Trophoblast cell (in vitro differentiated cells and primary cell): ENCODE measurements at regions not wholly inside any gene's neighbourhood (a gene's known extent, or its start where the extent isn't known, plus 50 kb on each side); places are given as distances from the start of the nearest gene placed in this dataset.

Experiments used
- DNase-seq, 2 donors: peaks; one replicate each; pipeline ENCODE4 v3.0.0-alpha.2; 2016
- H2AFZ ChIP-seq: 2 replicates; pipeline ENCODE4 v1.6.1; 2013; ENCODE audit warnings: low read length, moderate library complexity, mild to moderate bottlenecking; ENCODE audit not compliant: insufficient read depth, poor library complexity
- H2AK5ac ChIP-seq: 2 replicates; pipeline ENCODE4 v1.6.1; 2013; ENCODE audit warnings: mild to moderate bottlenecking, low read length
- H2BK120ac ChIP-seq: 2 replicates; pipeline ENCODE4 v1.6.1; 2013; ENCODE audit warnings: low read length, mild to moderate bottlenecking, moderate library complexity; ENCODE audit not compliant: insufficient read depth, poor library complexity
- H2BK12ac ChIP-seq: 2 replicates; pipeline ENCODE4 v1.6.1; 2013; ENCODE audit warnings: mild to moderate bottlenecking, low read length, moderate library complexity
- H2BK5ac ChIP-seq: 2 replicates; pipeline ENCODE4 v1.6.1; 2013; ENCODE audit warnings: low read length, low read depth, moderate library complexity, mild to moderate bottlenecking; ENCODE audit not compliant: poor library complexity
- H3K14ac ChIP-seq: 2 replicates; pipeline ENCODE4 v1.6.1; 2013; ENCODE audit warnings: mild to moderate bottlenecking, low read length
- H3K18ac ChIP-seq: 2 replicates; pipeline ENCODE4 v1.6.1; 2013; ENCODE audit warnings: mild to moderate bottlenecking, low read length
- H3K23ac ChIP-seq: 2 replicates; pipeline ENCODE4 v1.6.1; 2013; ENCODE audit warnings: low read length
- H3K27ac ChIP-seq: 2 replicates; pipeline ENCODE4 v1.5.1; 2013; ENCODE audit warnings: low read depth, mild to moderate bottlenecking, inconsistent platforms, low read length, moderate library complexity
- H3K27me3 ChIP-seq: 2 replicates; pipeline ENCODE4 v1.6.1; 2013; ENCODE audit warnings: inconsistent platforms, mild to moderate bottlenecking, low read length, moderate library complexity; ENCODE audit not compliant: insufficient read depth
- H3K36me3 ChIP-seq, 2 experiments: 1 replicate in 1 of 2; 2 replicates in 1 of 2; pipeline ENCODE4 v1.6.1; 2013; ENCODE audit warnings: low read length in 2 of 2, mild to moderate bottlenecking in 2 of 2, moderate library complexity in 1 of 2; ENCODE audit not compliant: insufficient read depth in 2 of 2, control insufficient read depth in 1 of 2
- H3K4ac ChIP-seq: 2 replicates; pipeline ENCODE4 v1.6.1; 2013; ENCODE audit warnings: low read depth, mild to moderate bottlenecking, low read length, moderate library complexity
- H3K4me1 ChIP-seq, 2 experiments: 1 replicate in 1 of 2; 2 replicates in 1 of 2; pipeline ENCODE4 v1.6.1; 2013; ENCODE audit warnings: low read length in 2 of 2, mild to moderate bottlenecking in 2 of 2, moderate library complexity in 1 of 2; ENCODE audit not compliant: insufficient read depth in 2 of 2, control insufficient read depth in 1 of 2
- H3K4me2 ChIP-seq: 2 replicates; pipeline ENCODE4 v1.6.1; 2013; ENCODE audit warnings: inconsistent platforms, mild to moderate bottlenecking, low read length, moderate library complexity
- H3K4me3 ChIP-seq: 2 replicates; pipeline ENCODE4 v1.5.1; 2013; ENCODE audit warnings: mild to moderate bottlenecking, low read depth, low read length, inconsistent platforms
- H3K79me1 ChIP-seq: one replicate; pipeline ENCODE4 v1.6.1; 2013; ENCODE audit warnings: low read length
- H3K79me2 ChIP-seq: 2 replicates; pipeline ENCODE4 v1.6.1; 2013; ENCODE audit warnings: low read length, mild to moderate bottlenecking; ENCODE audit not compliant: control insufficient read depth, insufficient read depth, poor library complexity
- H3K9ac ChIP-seq: 2 replicates; pipeline ENCODE4 v1.6.1; 2013; ENCODE audit warnings: mild to moderate bottlenecking, low read length
- H3K9me3 ChIP-seq: 2 replicates; pipeline ENCODE4 v1.6.1; 2013; ENCODE audit warnings: low read depth, mild to moderate bottlenecking, control low read depth, inconsistent platforms, low read length; ENCODE audit not compliant: insufficient read depth
- H4K12ac ChIP-seq: 2 replicates; pipeline ENCODE4 v1.6.1; 2013; ENCODE audit warnings: low read depth, mild to moderate bottlenecking, low read length, moderate library complexity
- H4K8ac ChIP-seq: 2 replicates; pipeline ENCODE4 v1.6.1; 2013; ENCODE audit warnings: low read depth, mild to moderate bottlenecking, low read length, moderate library complexity
- H4K91ac ChIP-seq: one replicate; pipeline ENCODE4 v1.6.1; 2013; ENCODE audit warnings: low read depth, mild to moderate bottlenecking, low read length, moderate library complexity
- WGBS: extraction: QIAGEN DNeasy Blood & Tissue Kit; methylation state at CpG from one replicate; pipeline ENCODE4 v1.1.7; 2013; ENCODE audit warnings: missing lambda C conversion rate; ENCODE audit not compliant: insufficient read length, insufficient coverage; ENCODE audit errors: extremely low coverage; 5-methylcytosine and 5-hydroxymethylcytosine counted together

- Histone ChIP-seq H3K14ac (no peak overlapping the region), H3K23ac (no peak overlapping the region)
Observed at GRCh38 chr2:173656086-173656485, 301.4 kb downstream of the CDCA7 start.

GRCh38 chr2:173657996-173658717 is 303.5 kb downstream of the CDCA7 start:
- no peak overlapping the region for H3K4me3 ChIP-seq
- no peaks in the 10 kb centered on the region for H3K27me3 ChIP-seq
- H4K91ac ChIP-seq, result no peak overlapping the region
- no peaks in the 10 kb centered on the region for H3K9me3 ChIP-seq
- H3K79me2 ChIP-seq, result no peaks in the 10 kb centered on the region
- H2AFZ ChIP-seq, result no peak overlapping the region
- H3K27ac ChIP-seq, result no peak overlapping the region
- H4K12ac ChIP-seq, result no peak overlapping the region
- H3K14ac ChIP-seq, result no peak overlapping the region
- no peaks in the 10 kb centered on the region for H3K36me3 ChIP-seq
- no peak overlapping the region for H3K4me2 ChIP-seq
- H3K23ac ChIP-seq, result no peak overlapping the region
- WGBS, result no CpG with 5 or more reads among the region's 10 CpGs
- peaks cover 5 to 8% of the 10 kb centered on the region in 2 experiments for H3K4me1 ChIP-seq
- H3K79me1 ChIP-seq, result peaks cover 5% of the 10 kb centered on the region
- peak in 1 of 2 donors; percentile 9 for DNase-seq
- no peak overlapping the region for H2BK5ac ChIP-seq
- no peak overlapping the region for H2AK5ac ChIP-seq
- H3K4ac ChIP-seq, result no peak overlapping the region
- no peak overlapping the region for H4K8ac ChIP-seq
- H3K18ac ChIP-seq, result no peak overlapping the region
- no peak overlapping the region for H3K9ac ChIP-seq
- no peak overlapping the region for H2BK12ac ChIP-seq
- no peak overlapping the region for H2BK120ac ChIP-seq

More at GRCh38 chr2:173656086-173656485, 301.4 kb downstream of the CDCA7 start:
- Histone ChIP-seq H3K4me1 (peaks cover 9 to 15% of the 10 kb centered on the region in 2 experiments), H2AK5ac (no peak overlapping the region), H3K9ac (no peak overlapping the region), H3K9me3 (no peaks in the 10 kb centered on the region), H2BK5ac (no peak overlapping the region), H3K4me2 (no peak overlapping the region), H3K27me3 (no peaks in the 10 kb centered on the region), H3K79me2 (no peaks in the 10 kb centered on the region), H3K4me3 (no peak overlapping the region), H4K12ac (no peak overlapping the region), H3K18ac (no peak overlapping the region), H3K79me1 (peaks cover 10% of the 10 kb centered on the region), H2BK120ac (no peak overlapping the region), H3K36me3 (no peaks in the 10 kb centered on the region), H3K27ac (no peak overlapping the region), H3K4ac (no peak overlapping the region), H4K91ac (no peak overlapping the region), H2AFZ (no peak overlapping the region), H4K8ac (no peak overlapping the region), H2BK12ac (no peak overlapping the region)
- DNase-seq, result no peak
- WGBS, result no CpG with 5 or more reads among the region's 1 CpG

GRCh38 chr2:173658946-173659371 is 304.3 kb downstream of the CDCA7 start:
- no peak overlapping the region for H3K4ac ChIP-seq
- no peaks in the 10 kb centered on the region for H3K36me3 ChIP-seq
- no peak overlapping the region for H3K9ac ChIP-seq
- no peak overlapping the region for H3K4me3 ChIP-seq
- H3K27me3 ChIP-seq, result no peaks in the 10 kb centered on the region
- no CpG with 5 or more reads among the region's 2 CpGs for WGBS
- no peaks in the 10 kb centered on the region for H3K79me2 ChIP-seq
- no peak overlapping the region for H4K91ac ChIP-seq
- no peak overlapping the region for H3K4me2 ChIP-seq
- no peak overlapping the region for H2AK5ac ChIP-seq
- H2BK12ac ChIP-seq, result no peak overlapping the region
- no peak overlapping the region for H2AFZ ChIP-seq
- H3K27ac ChIP-seq, result no peak overlapping the region
- no peak overlapping the region for H3K23ac ChIP-seq
- DNase-seq, result no peak
- no peak overlapping the region for H3K14ac ChIP-seq
- H4K8ac ChIP-seq, result no peak overlapping the region
- no peak overlapping the region for H4K12ac ChIP-seq
- H3K79me1 ChIP-seq, result peaks cover 4% of the 10 kb centered on the region
- no peak overlapping the region for H2BK120ac ChIP-seq
- no peaks in the 10 kb centered on the region for H3K9me3 ChIP-seq
- H3K18ac ChIP-seq, result no peak overlapping the region
- peaks cover 4 to 8% of the 10 kb centered on the region in 2 experiments for H3K4me1 ChIP-seq
- no peak overlapping the region for H2BK5ac ChIP-seq

- H3K36me3 ChIP-seq, result no peaks in the 10 kb centered on the region
- no peak overlapping the region for H3K27ac ChIP-seq
- no peak for DNase-seq
- no peak overlapping the region for H3K4me2 ChIP-seq
- H4K8ac ChIP-seq, result no peak overlapping the region
- H3K4ac ChIP-seq, result no peak overlapping the region
- peaks cover under 1 to 6% of the 10 kb centered on the region in 2 experiments for H3K4me1 ChIP-seq
- no peak overlapping the region for H3K4me3 ChIP-seq
- H2BK12ac ChIP-seq, result no peak overlapping the region
- H4K12ac ChIP-seq, result no peak overlapping the region
- H3K23ac ChIP-seq, result no peak overlapping the region
- H3K79me1 ChIP-seq, result no peaks in the 10 kb centered on the region
- no peaks in the 10 kb centered on the region for H3K9me3 ChIP-seq
- no peak overlapping the region for H2AK5ac ChIP-seq
- H2AFZ ChIP-seq, result no peak overlapping the region
- H3K18ac ChIP-seq, result no peak overlapping the region
- no peak overlapping the region for H3K9ac ChIP-seq
- no peak overlapping the region for H3K14ac ChIP-seq
- H4K91ac ChIP-seq, result no peak overlapping the region
- no CpG with 5 or more reads among the region's 8 CpGs for WGBS
- H2BK5ac ChIP-seq, result no peak overlapping the region
- H3K27me3 ChIP-seq, result no peaks in the 10 kb centered on the region
- H3K79me2 ChIP-seq, result no peaks in the 10 kb centered on the region
- no peak overlapping the region for H2BK120ac ChIP-seq
Observed at GRCh38 chr2:173659509-173659908, 304.8 kb downstream of the CDCA7 start.
